Activated T-helper 1 cell treated with anti-CD3 and anti-CD28 coated beads, Interleukin-2, amount 50 U/mL, for 16 hours (primary cell): ENCODE measurements at regions not wholly inside any gene's neighbourhood (a gene's known extent, or its start where the extent isn't known, plus 50 kb on each side); places are given as distances from the start of the nearest gene placed in this dataset.

Experiments used
- DNase-seq, 2 donors: peaks; one replicate each; pipeline ENCODE4 v3.0.0-alpha.2; 2020; ENCODE audit warnings: low read depth in 1 of 2, low spot score in 1 of 2

DNA sequence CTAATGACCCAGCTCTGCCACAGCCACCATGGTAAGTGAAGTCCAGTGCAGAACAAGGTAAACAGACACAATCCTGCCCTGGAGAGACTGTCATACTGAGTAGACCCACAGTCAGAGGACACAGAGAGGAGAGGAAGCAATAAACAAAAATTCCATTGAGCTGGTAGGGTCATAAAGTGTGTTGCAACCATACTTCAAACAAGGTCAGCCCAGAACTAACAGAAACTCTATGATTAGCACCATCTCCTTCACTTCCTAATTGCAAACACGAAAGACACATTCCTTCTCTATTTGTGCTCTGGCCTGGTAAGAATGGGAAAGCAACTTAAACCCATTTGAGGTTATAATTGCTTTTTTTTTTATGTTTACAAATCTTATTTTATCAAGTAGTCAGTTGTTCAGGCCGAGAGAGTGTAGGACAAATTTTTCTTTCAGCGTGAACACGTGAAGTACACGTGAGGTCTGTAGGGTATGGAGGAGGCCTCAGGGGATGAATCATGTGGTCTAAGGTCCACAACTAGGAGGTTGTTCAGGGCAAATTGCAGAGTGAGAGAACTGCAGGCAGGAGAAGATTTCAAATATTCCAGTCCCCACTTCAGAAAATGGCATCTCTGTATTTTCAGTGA is 71.4 kb upstream of the GLS start:
- DNase-seq: no peak

DNA sequence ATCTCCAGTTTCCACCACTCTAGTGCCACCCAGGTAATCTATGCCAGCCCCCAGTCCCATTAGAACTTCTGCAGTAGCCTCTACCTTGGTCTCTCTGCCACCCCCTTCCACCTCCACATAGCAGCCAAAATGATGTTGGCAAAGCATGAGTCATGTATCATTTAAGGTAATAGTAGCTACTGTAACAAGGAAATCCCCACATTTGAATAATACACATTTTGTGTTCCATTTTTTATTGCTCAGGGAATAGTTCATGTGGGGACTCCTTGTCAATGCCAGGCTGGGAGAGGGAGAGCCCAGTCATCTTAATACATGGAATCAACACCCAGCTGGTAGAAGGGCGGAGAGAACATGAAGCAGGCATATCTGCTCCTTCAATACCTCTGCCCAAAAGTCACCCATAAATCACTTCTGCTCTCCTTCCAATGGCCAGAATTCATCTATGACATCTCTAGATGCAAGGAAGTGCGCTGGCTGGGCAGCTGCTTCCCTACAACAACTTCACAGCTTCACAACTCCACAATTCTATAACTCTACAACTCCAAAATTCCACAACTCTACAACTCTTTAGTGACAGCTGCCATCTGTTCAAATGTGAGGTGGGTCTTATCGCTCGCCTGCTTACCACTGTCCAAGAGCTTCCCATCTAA is 70.6 kb upstream of the GLS start:
- DNase-seq: no peak

DNA sequence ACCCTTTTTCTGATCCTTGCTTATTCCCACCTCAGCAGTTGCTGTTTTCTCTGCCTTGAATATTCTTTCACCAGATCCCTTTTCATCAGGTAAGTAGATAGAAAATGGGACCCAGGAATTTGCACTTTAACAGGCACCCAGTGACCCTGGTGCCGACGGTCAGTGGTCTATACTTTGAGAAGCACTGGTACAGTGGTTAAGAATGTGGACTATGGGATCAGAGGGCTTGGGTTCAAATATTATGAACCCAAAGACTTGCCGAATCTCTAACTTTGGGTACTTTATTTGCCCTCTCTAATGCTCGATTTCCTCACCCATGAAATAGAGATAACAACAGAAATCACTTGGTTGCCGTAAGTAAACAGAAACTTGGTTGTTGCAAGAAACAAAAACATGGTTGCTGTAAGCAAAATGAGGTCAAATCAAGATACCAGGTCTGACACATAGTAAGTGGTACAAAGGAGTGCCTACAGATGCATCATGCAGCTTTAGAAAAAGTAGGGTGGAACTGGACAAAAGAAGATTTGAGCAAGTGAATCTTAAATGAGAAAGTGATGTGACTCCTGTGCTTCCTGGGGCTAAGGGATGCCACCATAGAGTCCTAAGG is 69.5 kb upstream of the GLS start:
- no peak for DNase-seq

DNA sequence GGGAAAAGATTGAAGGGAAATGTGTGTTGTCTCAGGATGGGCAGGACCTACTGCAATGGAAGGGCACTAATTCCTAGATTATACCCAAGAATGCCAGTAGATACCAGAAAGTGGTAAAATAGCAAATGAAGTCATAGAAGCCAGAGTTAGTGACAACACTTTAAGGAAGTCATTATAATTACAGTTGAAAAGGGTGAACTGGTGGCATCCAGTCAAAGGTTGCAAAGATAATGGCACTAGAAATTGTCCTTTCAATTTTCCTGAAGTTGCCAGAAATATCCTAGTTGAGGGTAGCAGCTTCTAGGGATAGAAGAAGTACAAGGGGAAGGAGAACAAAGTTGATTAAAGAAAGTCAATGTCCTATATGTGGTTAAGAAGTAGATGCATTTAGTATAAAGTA is 68.8 kb upstream of the GLS start:
- DNase-seq: no peak

DNA sequence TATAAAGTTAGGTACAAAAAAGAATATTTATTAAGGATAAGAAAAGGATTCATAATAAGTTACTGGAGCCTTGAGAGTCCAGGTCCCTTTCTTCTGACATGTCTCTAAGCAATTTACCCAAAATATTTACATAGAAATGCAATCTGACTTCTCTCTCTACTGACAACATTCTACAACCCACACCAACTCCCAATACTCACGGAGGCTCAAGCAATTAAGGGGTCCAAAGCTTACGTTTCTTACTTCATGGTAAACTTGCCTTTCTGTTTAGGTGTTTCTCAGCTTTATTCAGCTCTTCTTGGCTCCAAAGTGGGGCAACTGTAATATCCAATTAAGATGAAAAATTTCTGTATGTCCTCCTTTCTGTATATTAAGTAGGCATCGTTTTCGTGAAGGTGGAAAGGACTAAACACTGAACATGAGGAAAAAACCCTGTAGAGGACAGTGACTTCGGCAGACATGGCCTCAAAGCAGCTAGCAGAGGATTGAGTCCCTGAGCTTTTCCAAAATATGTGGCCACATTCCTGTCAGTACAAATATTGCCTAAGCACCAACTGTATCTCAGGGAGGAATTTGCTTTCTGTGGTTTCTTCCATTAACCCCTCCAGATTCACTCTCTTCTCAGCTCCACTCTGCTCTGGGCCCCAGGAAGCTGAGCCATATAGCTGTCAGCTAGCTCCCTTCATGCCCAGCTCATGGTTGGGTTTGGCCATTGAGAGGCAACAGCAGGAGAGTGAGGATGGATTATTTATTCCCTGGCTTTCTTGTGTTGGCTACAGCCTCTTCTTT is 67.9 kb upstream of the GLS start:
- DNase-seq: no peak

DNA sequence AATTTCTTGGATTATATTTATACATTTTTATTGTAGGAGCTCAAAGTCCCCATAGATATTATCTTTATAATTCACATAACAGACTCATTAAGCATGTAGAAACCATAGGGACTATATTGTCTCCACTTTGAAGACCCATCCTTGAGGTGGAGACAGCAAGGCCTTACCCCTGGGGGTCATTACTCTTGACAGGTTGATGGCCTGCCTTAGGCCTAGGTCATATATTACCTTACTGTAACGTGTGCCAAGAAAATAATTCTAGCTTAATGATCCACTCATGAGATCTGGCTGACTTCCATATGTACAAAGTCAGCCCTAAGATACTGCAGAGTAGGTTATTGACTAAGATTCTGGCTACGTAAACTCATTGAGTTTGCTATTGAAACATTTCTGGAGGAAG is 65.4 kb upstream of the GLS start:
- no peak for DNase-seq

DNA sequence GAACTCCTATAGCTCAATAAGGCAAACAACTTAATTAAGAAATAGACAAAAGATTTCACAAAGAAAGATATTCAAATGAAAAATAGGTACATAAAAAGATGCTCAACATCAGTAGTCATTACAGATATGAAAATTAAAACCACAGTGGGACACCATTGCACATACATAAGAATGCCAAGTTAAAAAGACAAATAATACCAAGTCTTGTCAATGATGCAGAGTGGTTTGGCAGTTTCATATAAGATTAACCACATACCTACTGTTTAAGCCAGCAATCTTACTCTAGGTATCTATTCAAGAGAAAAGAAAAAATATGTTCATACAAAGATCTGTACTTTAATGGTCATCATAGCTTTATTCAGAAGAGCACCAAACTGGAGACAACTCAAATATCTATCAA is 63.5 kb upstream of the GLS start:
- DNase-seq: no peak

DNA sequence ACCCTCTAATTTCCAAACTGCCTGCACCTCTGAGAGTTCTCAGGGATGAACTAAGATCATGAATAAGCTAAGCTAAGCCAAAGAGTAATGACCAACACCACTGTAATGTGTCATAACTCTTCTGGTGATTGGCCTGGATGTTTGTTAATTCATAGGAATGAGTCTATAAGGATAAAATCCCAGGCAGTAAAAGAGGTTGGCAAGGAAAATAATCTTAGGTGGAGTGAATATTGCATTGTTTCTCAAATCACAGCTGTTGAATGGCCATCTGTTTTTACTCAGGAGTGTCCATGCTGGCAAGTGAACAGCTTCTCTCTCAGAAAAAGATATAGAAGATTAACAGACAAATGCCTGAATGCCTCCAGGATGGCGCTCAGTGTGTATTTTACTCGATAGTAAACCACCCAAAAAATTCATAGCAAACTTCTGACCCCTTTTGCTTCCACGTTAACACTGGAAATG is 60.8 kb upstream of the GLS start:
- DNase-seq: no peak

DNA sequence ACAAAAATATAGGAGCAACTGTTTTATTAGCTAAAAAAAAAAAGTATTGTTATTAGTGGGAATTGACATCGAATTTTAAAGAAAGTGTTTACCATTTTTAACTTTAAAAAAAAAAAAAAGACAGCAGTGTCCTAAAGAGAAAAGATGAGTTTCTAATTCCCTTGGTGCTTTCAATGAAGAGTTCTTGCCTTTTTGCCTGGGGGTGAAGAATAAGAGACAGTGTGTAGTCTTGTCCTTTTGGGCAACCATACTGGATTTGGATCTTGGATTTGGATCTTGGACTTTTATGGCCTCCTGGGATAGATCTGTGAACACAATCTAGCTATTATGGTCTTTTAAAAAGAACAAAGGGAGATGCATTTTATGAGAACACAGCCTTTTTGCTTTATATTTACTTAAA is 60.2 kb upstream of the GLS start:
- no peak for DNase-seq

DNA sequence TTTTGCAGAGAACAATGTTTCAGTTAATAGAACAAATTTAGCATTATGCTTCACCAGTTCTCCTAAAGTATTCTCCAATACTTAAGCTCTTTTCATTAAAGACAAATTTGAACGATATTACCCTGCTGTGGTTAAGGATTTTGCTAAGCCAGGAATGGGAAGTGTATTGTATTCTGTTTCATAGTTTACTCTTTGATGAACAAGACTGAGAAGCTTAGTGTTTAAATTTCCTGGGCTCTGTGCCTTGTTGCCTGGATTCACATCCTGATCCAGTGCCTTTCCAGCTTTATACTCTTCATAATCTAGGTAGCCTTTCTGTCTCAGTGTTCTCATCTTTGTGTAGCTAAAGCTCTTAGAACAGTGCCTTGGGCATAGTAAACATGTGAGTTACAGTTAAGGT is 58.6 kb upstream of the GLS start:
- DNase-seq: no peak

DNA sequence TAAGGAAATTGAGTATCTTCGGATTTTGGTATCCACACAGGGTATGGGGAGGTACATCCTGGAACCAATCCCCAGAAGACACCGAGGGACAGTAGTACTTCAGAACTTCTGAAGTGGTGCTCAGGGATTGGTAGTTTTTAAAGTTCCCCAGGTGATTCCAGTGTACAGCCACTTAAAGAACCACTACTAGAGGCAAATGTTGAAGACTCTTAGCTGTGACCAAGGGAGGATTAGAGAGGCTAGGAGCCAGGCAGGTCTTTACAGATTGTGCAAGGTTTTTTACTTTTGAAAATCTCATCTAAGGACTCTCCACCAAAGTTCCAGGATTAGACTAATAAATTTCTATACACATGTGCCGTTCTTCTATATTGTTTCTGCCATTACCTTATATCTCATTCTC is 52.9 kb upstream of the GLS start:
- no peak for DNase-seq

DNA sequence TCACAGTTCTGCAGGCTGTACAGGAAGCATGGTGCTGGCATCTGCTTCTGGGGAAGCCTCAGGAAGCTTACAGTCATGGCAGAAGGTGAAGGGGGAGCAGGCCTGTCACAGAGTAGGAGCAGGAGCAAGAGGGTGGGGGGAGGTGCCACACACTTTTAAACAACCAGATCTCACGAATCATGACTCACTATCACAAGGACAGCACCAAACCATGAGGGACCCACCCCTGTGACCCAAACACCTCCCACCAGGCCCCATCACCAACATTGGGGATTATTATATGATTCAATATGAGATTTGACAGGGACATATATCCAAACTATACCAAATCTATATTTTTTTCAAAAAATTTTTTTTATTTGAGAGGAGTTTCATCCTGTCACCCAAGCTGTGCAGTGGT is 51.0 kb upstream of the GLS start:
- no peak for DNase-seq
